ENCODE measurements at regions not wholly inside any gene's neighbourhood (a gene's known extent, or its start where the extent isn't known, plus 50 kb on each side); places are given as distances from the start of the nearest gene placed in this dataset.

DNA sequence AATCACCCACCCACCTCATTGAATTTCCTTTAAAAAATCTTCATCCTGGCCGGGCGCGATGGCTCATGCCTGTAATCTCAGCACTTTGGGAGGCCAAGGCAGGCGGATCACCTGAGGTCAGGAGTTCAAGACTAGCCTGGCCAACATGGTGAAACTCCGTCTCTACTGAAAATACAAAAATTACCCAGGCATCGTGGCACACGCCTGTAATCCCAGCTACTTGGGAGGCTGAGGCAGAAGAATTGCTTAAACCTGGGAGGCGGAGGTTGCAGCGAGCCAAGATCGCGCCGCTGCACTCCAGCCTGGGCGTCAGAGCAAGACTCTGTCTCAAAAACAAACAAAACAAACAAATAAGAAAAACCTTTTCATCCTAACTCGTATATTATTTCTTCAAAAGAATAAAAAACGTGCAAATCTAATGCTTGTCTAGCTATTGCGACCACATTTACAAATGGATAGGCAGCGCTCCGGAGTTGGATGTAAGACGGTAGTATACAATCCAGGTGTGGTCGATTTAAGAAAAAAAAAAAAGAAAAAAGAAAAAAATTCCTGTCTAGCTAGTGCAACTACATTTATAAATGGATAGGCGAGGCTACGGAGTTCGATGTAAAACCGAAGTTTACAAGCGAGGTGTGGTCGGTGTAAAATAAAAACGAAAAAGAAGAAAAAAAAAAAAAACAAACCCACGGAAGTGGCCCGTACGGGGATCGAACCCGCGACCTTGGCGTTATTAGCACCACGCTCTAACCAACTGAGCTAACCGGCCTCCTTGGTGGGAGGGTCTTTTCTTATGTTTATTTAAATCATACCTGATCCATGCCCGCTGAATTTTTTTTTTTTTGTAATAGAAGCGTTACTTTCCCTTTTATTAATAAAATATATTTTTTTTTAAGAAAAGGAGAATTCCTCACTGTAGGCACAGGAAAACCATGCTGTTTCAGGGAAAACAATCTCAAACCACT, 70.7 kb upstream of the PRSS16 start:
- Histone ChIP-seq H3F3A (replicated peaks; ENCODE audit: low read depth) (0 out of 2 replicates have a peak, but pooled peaks cover 3% of the 10 kb centered on the region), H3K9me2 (ENCODE audit: insufficient read depth) (no peaks in the 10 kb centered on the region), H3K27me3 (ENCODE audit: insufficient read depth) (no peaks in the 10 kb centered on the region), H2AFZ (peak overlapping the region; percentile 72), H3K79me2 (replicated peaks; ENCODE audit: insufficient read depth) (no peaks in the 10 kb centered on the region), H3K4me2 (peak overlapping the region; percentile 73), H3K4me1 (ENCODE audit: insufficient read depth) (peaks cover 13% of the 10 kb centered on the region; the same call in 1 of the 2 replicates), H4K20me1 (replicated peaks; ENCODE audit: insufficient read depth) (0 out of 2 replicates have a peak, but pooled peaks cover 4% of the 10 kb centered on the region), H3K4me3 (peak overlapping the region; percentile 72), H3K36me3 (ENCODE audit: insufficient read depth) (no peaks in the 10 kb centered on the region), H3K27ac (ENCODE audit: low read depth) (peak overlapping the region; percentile 76; the same call in 1 of the 2 replicates)
- TF ChIP-seq ETS1 (IDR thresholded peaks at IDR 0.05) (no peak), EZH2 (IDR thresholded peaks at IDR 0.05; ENCODE audit: low read depth, unreplicated experiment) (no peak), CREB1 (CRISPR knock-in tag; IDR thresholded peaks at IDR 0.05; ENCODE audit: low read depth) (no peak), JUNB (IDR thresholded peaks at IDR 0.05; ENCODE audit: unreplicated experiment) (no peak), REST (IDR thresholded peaks at IDR 0.05; ENCODE audit: unreplicated experiment) (no peak), ZNF114 (CRISPR knock-in tag; IDR thresholded peaks at IDR 0.05) (no peak), NANOG (IDR thresholded peaks at IDR 0.05; ENCODE audit: borderline replicate concordance) (no peak), ZNF331 (CRISPR knock-in tag; IDR thresholded peaks at IDR 0.05; ENCODE audit: low read depth) (no peak), STAT1 (IDR thresholded peaks at IDR 0.05; ENCODE audit: unreplicated experiment) (no peak), POLR2AphosphoS5 (IDR thresholded peaks at IDR 0.05; ENCODE audit: low read depth) (no peak), EZH2phosphoT487 (IDR thresholded peaks at IDR 0.05; ENCODE audit: unreplicated experiment) (no peak), ZNF462 (CRISPR knock-in tag; IDR thresholded peaks at IDR 0.05) (no peak)
- TF ChIP-seq, protein P1, sequence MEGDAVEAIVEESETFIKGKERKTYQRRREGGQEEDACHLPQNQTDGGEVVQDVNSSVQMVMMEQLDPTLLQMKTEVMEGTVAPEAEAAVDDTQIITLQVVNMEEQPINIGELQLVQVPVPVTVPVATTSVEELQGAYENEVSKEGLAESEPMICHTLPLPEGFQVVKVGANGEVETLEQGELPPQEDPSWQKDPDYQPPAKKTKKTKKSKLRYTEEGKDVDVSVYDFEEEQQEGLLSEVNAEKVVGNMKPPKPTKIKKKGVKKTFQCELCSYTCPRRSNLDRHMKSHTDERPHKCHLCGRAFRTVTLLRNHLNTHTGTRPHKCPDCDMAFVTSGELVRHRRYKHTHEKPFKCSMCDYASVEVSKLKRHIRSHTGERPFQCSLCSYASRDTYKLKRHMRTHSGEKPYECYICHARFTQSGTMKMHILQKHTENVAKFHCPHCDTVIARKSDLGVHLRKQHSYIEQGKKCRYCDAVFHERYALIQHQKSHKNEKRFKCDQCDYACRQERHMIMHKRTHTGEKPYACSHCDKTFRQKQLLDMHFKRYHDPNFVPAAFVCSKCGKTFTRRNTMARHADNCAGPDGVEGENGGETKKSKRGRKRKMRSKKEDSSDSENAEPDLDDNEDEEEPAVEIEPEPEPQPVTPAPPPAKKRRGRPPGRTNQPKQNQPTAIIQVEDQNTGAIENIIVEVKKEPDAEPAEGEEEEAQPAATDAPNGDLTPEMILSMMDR (conservative IDR thresholded peaks at IDR 0.05; ENCODE audit: low read depth in 2 of 2) = no peak
- peaks cover 16% of the 10 kb centered on the region for H3K27me3 Mint-ChIP-seq (ENCODE audit: insufficient read depth, low read depth, poor library complexity)
- peak overlapping the region; percentile 95 for H3K4me3 Mint-ChIP-seq
- peaks cover 11% of the 10 kb centered on the region for H3K4me1 Mint-ChIP-seq
- no peaks in the 10 kb centered on the region for H3K36me3 Mint-ChIP-seq (ENCODE audit: low read depth)
- H3K27ac Mint-ChIP-seq = no peak overlapping the region
- DNase-seq (ENCODE audit: low spot score) (peak; percentile 60), ATAC-seq (peak; percentile 25)
- peaks cover 6% of the 10 kb centered on the region; the same call in 2 of the 3 replicates for H3K9me3 Mint-ChIP-seq
